SU-DHL-6 (cell line): ENCODE measurements at regions not wholly inside any gene's neighbourhood (a gene's known extent, or its start where the extent isn't known, plus 50 kb on each side); places are given as distances from the start of the nearest gene placed in this dataset.

ENCODE experiments used
- CTCF ChIP-seq: fragments of 200-600 bp; sonication (generic); IDR thresholded peaks from one replicate; pipeline ENCODE4 v1.5.1; 2017; ENCODE audit warnings: antibody characterized with exemption, mild to moderate bottlenecking, low read length, moderate library complexity; ENCODE audit not compliant: insufficient read depth, poor library complexity, severe bottlenecking
- EZH2phosphoT487 ChIP-seq: fragments of 200-600 bp; sonication (generic), shearing (Covaris generic); conservative IDR thresholded peaks from 2 replicates; pipeline ENCODE4 v1.6.1; 2018; ENCODE audit warnings: mild to moderate bottlenecking, antibody characterized with exemption, low read length, moderate library complexity, mixed read lengths

GRCh38 chr1:29826646-29827045 is 590.3 kb downstream of the PTPRU start:
- TF ChIP-seq CTCF (no peak), EZH2phosphoT487 (no peak)
